Keratinocyte (primary cell): ENCODE measurements at regions not wholly inside any gene's neighbourhood (a gene's known extent, or its start where the extent isn't known, plus 50 kb on each side); places are given as distances from the start of the nearest gene placed in this dataset.
A peak's percentile ranks its signal among the peaks of the same experiment; 100 is the strongest.

Experiments used
- DNase-seq: peaks from one replicate; pipeline ENCODE4 v3.0.0-alpha.2; 2011; ENCODE audit warnings: low read depth, missing footprints, low spot score
- FAIRE-seq: peaks from 2 replicates; lab custom pipeline; 2011; peaks lifted over from hg19 to GRCh38; lab: Jason Lieb, UNC
- H2AFZ ChIP-seq: 2 replicates; pipeline ENCODE4 v1.6.0; 2012; ENCODE audit warnings: low read length, control low read depth, inconsistent platforms; ENCODE audit not compliant: control insufficient read depth
- H3K27ac ChIP-seq: 2 replicates; pipeline ENCODE4 v1.5.1; 2011; ENCODE audit warnings: low read length; ENCODE audit not compliant: control insufficient read depth, insufficient read depth
- H3K27me3 ChIP-seq: 3 replicates; pipeline ENCODE4 v1.6.0; 2011; ENCODE audit warnings: low read length; ENCODE audit not compliant: control insufficient read depth, insufficient read depth; ENCODE audit errors: extremely low read depth
- H3K36me3 ChIP-seq, 2 experiments: 2 replicates in 1 of 2; 3 replicates in 1 of 2; pipeline ENCODE4 v1.5.1; 2011; ENCODE audit warnings: low read length in 2 of 2, mild to moderate bottlenecking in 1 of 2; ENCODE audit not compliant: control insufficient read depth in 2 of 2, insufficient read depth in 2 of 2; ENCODE audit errors: extremely low read depth in 1 of 2
- H3K4me1 ChIP-seq: 3 replicates; pipeline ENCODE4 v1.5.1; 2011; ENCODE audit warnings: low read length; ENCODE audit not compliant: control insufficient read depth, insufficient read depth; ENCODE audit errors: extremely low read depth
- H3K4me2 ChIP-seq: 3 replicates; pipeline ENCODE4 v1.6.0; 2011; ENCODE audit warnings: low read depth, low read length; ENCODE audit not compliant: control insufficient read depth, insufficient read depth; ENCODE audit errors: extremely low read depth
- H3K4me3 ChIP-seq, 3 experiments: fragments of 200-600 bp in 1 of 3; sonication (generic) in 1 of 3; 2 replicates in 2 of 3; 3 replicates in 1 of 3; pipeline ENCODE4 v1.5.1; 2011 to 2016; ENCODE audit warnings: low read length in 3 of 3, mild to moderate bottlenecking in 3 of 3, control low read depth in 2 of 3, inconsistent platforms in 1 of 3, low read depth in 1 of 3, mixed read lengths in 1 of 3, mixed run types in 1 of 3, moderate library complexity in 1 of 3; ENCODE audit not compliant: control insufficient read depth in 2 of 3, insufficient read depth in 2 of 3; ENCODE audit errors: extremely low read depth in 1 of 3
- H3K79me2 ChIP-seq: 2 replicates; pipeline ENCODE4 v1.6.0; 2012; ENCODE audit warnings: low read length; ENCODE audit not compliant: control insufficient read depth, insufficient read depth
- H3K9ac ChIP-seq: 3 replicates; pipeline ENCODE4 v1.6.0; 2011; ENCODE audit warnings: low read length; ENCODE audit not compliant: control insufficient read depth, insufficient read depth; ENCODE audit errors: extremely low read depth
- H3K9me1 ChIP-seq: 3 replicates; pipeline ENCODE4 v1.6.0; 2011; ENCODE audit warnings: low read length; ENCODE audit not compliant: control insufficient read depth, insufficient read depth; ENCODE audit errors: extremely low read depth
- H3K9me3 ChIP-seq: 2 replicates; pipeline ENCODE4 v1.5.1; 2012; ENCODE audit warnings: low read depth, low read length; ENCODE audit not compliant: control insufficient read depth
- H4K20me1 ChIP-seq: 3 replicates; pipeline ENCODE4 v1.6.0; 2011; ENCODE audit warnings: low read length; ENCODE audit not compliant: control insufficient read depth, insufficient read depth; ENCODE audit errors: extremely low read depth
- CTCF ChIP-seq, 3 experiments: IDR thresholded peaks in 1 of 3; conservative IDR thresholded peaks in 1 of 3; optimal IDR thresholded peaks in 1 of 3; 2 replicates in 2 of 3; 3 replicates in 1 of 3; pipeline versions ENCODE3 to v1.5.1; 2011; ENCODE audit warnings: low read length in 3 of 3, mild to moderate bottlenecking in 3 of 3, moderate library complexity in 2 of 3, control low read depth in 1 of 3, inconsistent platforms in 1 of 3; ENCODE audit not compliant: insufficient read depth in 2 of 3; ENCODE audit errors: extremely low read depth in 1 of 3
- EZH2 ChIP-seq: IDR thresholded peaks from one replicate; pipeline ENCODE4 v1.6.1; 2012; ENCODE audit warnings: inconsistent platforms, mild to moderate bottlenecking, low read length, moderate library complexity
- dilution Hi-C: fragments of 300-500 bp; cut with MboI; formaldehyde crosslinking; loops from one replicate; pipeline ENCODE4 v1.7.0; 2020; ENCODE audit warnings: low sequenced_read_pairs; ENCODE audit not compliant: extremely low pct_ligation_motif_present

- TF ChIP-seq EZH2 (no peak), CTCF (optimal IDR thresholded peaks at IDR 0.05 in 1 of 3, IDR thresholded peaks at IDR 0.05 in 1 of 3, conservative IDR thresholded peaks at IDR 0.05 in 1 of 3; ENCODE audit: extremely low read depth in 1 of 3, insufficient read depth in 2 of 3, low read length in 3 of 3) (no peak)
- H3K9ac ChIP-seq = no peak overlapping the region
- dilution Hi-C loops = no loop called here
- H3K27me3 ChIP-seq = no peaks in the 10 kb centered on the region
- H3K4me1 ChIP-seq = peaks cover 5% of the 10 kb centered on the region
- H3K4me2 ChIP-seq = no peak overlapping the region
- H3K9me3 ChIP-seq = no peaks in the 10 kb centered on the region
- no peak for DNase-seq
- FAIRE-seq = no peak
- no peaks in the 10 kb centered on the region for H3K9me1 ChIP-seq
- no peaks in the 10 kb centered on the region for H3K79me2 ChIP-seq
- H3K4me3 ChIP-seq = no peak overlapping the region
- H4K20me1 ChIP-seq = no peaks in the 10 kb centered on the region
- no peaks in the 10 kb centered on the region for H3K36me3 ChIP-seq
- H2AFZ ChIP-seq = no peak overlapping the region
- no peak overlapping the region for H3K27ac ChIP-seq
These were observed 60.5 kb upstream of the MME start for GRCh38 chr3:155019575-155019974.

DNA sequence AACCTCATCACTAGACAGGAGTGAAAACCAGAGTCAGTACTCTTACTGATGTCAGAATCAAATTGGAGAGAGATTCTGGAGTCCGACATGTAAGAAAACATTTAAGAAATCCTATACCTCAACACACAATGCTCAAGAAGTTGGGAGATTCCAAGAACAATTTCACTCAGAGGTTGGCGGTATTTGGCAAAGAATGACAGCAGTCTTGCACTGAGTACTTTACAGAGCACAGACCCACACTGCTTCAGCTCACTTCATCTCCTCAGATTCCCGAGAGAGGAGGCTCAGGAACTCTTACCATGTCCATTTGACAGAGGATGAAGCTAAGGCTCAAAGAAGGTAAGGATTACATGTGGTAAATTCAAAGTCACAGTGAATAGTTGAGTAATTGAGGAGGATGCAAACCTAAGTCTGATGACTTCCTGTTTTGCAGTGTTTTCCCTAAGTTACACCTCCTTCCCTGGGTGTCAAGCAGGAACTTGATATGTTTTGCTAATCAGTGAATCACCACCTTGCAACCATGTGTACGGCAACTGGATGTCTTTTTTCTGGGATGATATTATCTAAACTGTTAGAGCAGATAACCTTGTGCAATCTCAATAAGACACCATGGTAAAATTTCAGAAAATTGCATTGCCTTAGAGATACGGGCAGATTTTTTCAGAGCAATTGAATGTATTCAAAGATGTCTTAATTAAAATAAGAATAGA lies 61.3 kb upstream of the MME start:
- Histone ChIP-seq H3K9ac (no peak overlapping the region), H3K4me3 (no peak overlapping the region), H3K79me2 (no peaks in the 10 kb centered on the region), H3K27me3 (no peaks in the 10 kb centered on the region), H3K36me3 (no peaks in the 10 kb centered on the region), H3K9me1 (no peaks in the 10 kb centered on the region), H3K4me1 (peaks cover 5% of the 10 kb centered on the region), H2AFZ (peak overlapping the region; percentile 72), H3K9me3 (no peaks in the 10 kb centered on the region), H3K27ac (no peak overlapping the region), H4K20me1 (no peaks in the 10 kb centered on the region), H3K4me2 (peak overlapping the region; percentile 4)
- TF ChIP-seq EZH2 (no peak), CTCF (optimal IDR thresholded peaks at IDR 0.05 in 1 of 3, IDR thresholded peaks at IDR 0.05 in 1 of 3, conservative IDR thresholded peaks at IDR 0.05 in 1 of 3; ENCODE audit: extremely low read depth in 1 of 3, insufficient read depth in 2 of 3, low read length in 3 of 3) (no peak)
- FAIRE-seq (peak; percentile 67), DNase-seq (no peak)
- dilution Hi-C loops = no loop called here
